ENCODE measurements at regions not wholly inside any gene's neighbourhood (a gene's known extent, or its start where the extent isn't known, plus 50 kb on each side); places are given as distances from the start of the nearest gene placed in this dataset.

DNA sequence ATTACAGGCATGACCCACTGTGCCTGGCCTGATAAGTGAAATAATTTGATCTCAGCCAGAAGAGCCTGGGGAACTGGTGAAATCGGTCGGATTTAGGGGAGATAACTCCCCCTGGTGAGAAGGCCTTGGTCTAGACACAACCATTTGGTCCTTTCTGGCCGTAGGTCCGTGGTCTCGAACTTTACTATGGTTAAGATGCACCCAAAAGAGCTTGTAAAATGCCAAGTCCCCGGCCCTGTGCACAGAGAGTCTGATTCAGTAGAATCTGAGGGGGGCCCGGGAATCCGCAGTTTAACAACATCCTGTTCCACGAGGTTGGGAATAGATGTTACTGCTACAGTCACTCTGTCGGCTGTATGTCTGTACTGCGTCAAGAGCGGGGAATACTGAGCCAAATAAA lies 140.7 kb downstream of the C9orf50 start:
- no peaks in the 10 kb centered on the region for H3K9me3 ChIP-seq
- H3K4me1 ChIP-seq, result peaks cover 0 to 84% (median 49%) of the 10 kb centered on the region in 4 donors
- DNase-seq (ENCODE audit: low spot score in 2 of 2), result no peak
- TF ChIP-seq POLR2A (IDR thresholded peaks at IDR 0.05) (no peak), EP300 (IDR thresholded peaks at IDR 0.05) (no peak), CTCF (IDR thresholded peaks at IDR 0.05) (no peak)
- H3K36me3 ChIP-seq, result no peaks in the 10 kb centered on the region
- H3K4me3 ChIP-seq, result no peak overlapping the region
- 28 to 34% methylated on average over 10 to 12 of the region's 12 CpGs for WGBS, 2 donors
- H3K27ac ChIP-seq, result peak overlapping the region; percentile 46 to 100 (median 95)
- no peaks in the 10 kb centered on the region for H3K27me3 ChIP-seq

DNA sequence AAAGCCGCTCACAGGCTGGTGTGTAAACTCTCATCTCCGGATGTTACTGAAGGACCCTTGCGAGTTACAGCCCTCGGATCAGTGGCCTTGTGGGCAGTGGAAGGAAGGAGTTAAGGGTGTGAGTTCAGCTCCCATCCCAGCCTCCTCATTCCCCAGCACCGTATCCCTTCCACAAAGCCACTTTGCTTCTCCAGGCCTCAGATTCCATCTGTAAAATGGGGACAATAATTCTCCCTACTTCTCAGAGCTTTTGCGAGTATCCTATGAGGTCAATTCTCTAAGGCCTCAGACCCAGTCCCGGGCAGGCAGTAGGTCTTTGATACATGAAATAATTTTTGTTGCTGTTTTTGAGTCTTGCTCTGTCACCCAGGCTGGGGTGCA lies 141.3 kb downstream of the C9orf50 start:
- peaks cover 0 to 80% (median 46%) of the 10 kb centered on the region in 4 donors for H3K4me1 ChIP-seq
- no peak for DNase-seq (ENCODE audit: low spot score in 2 of 2)
- TF ChIP-seq EP300 (IDR thresholded peaks at IDR 0.05) (no peak), POLR2A (IDR thresholded peaks at IDR 0.05) (no peak), CTCF (IDR thresholded peaks at IDR 0.05) (no peak)
- WGBS, 2 donors, result 61 to 64% methylated on average over 7 of the region's 7 CpGs
- peak overlapping the region in 3 of 4 donors; percentile 94 to 100 (median 96) for H3K27ac ChIP-seq
- no peaks in the 10 kb centered on the region for H3K27me3 ChIP-seq
- H3K36me3 ChIP-seq, result no peaks in the 10 kb centered on the region
- no peaks in the 10 kb centered on the region for H3K9me3 ChIP-seq
- H3K4me3 ChIP-seq, result no peak overlapping the region

DNA sequence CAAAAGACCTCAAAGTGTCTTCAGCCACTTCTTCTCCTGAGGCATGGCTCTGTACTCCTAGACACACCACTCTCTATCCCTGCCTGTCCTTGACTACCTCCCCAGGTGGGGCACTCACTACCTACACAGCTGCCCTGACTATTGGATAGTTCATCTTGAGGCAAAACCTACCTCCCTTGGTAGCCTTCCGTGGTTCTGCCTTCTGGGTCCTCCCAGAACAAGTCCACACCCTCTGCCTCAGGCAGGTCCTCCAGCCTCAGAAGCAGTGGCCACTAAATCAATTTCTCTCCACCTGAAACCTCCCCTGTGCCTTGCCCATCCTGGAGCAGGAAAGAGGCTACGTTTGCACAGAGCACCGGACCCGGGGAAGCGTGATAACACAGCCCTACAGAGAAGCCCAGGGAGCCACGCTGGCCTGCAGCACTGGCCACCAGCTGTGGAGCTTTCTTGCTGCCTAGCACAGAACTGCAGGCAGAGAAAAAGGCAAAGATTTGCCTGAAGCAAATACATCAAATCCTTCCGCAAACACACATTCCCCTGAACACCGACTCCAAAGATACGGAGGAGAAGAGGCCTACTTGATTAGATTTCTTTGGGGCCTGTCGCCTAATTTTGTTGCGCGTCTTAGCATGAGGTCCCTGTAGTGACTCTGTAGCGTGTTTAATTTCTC lies 141.8 kb downstream of the C9orf50 start:
- H3K9me3 ChIP-seq, result no peaks in the 10 kb centered on the region
- H3K27me3 ChIP-seq, result no peaks in the 10 kb centered on the region
- H3K27ac ChIP-seq, result peak overlapping the region in 3 of 4 donors; percentile 94 to 100 (median 96)
- no peak overlapping the region for H3K4me3 ChIP-seq
- no peak for DNase-seq (ENCODE audit: low spot score in 2 of 2)
- TF ChIP-seq EP300 (IDR thresholded peaks at IDR 0.05), result no peak
- TF ChIP-seq CTCF (IDR thresholded peaks at IDR 0.05), result no peak
- no peak for TF ChIP-seq POLR2A (IDR thresholded peaks at IDR 0.05)
- H3K36me3 ChIP-seq, result no peaks in the 10 kb centered on the region
- peaks cover 0 to 80% (median 41%) of the 10 kb centered on the region in 4 donors for H3K4me1 ChIP-seq
- 68 to 77% methylated on average over 13 of the region's 13 CpGs for WGBS, 2 donors

DNA sequence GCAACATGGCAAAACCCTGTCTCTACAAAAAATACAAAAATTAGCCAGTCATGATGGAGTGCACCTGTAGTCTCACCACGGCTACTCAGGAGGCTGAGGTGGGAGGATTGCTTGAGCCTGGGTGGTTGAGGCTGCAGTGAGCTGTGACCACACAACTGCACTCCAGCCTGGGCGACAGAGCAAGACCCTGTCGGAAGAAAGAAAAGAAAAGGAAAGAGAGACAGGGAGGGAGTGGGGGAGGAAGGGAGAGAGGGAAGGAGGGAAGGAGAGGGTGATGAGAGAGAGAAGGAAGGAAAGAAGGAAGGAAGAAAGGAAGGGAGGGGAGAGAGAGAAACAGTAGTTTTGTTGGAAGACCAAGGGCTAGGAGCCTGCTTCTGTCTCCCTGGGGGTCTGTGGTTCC lies 142.4 kb downstream of the C9orf50 start:
- WGBS, 2 donors, result 77 to 86% methylated on average over 3 of the region's 3 CpGs
- no peak for TF ChIP-seq CTCF (IDR thresholded peaks at IDR 0.05)
- no peak for TF ChIP-seq POLR2A (IDR thresholded peaks at IDR 0.05)
- Histone ChIP-seq H3K4me1 (peaks cover 0 to 80% (median 35%) of the 10 kb centered on the region in 4 donors), H3K27ac (peak overlapping the region in 2 of 4 donors; percentile 96 to 100), H3K36me3 (no peaks in the 10 kb centered on the region), H3K4me3 (no peak overlapping the region), H3K27me3 (no peaks in the 10 kb centered on the region), H3K9me3 (no peaks in the 10 kb centered on the region)
- DNase-seq (ENCODE audit: low spot score in 2 of 2), result no peak

DNA sequence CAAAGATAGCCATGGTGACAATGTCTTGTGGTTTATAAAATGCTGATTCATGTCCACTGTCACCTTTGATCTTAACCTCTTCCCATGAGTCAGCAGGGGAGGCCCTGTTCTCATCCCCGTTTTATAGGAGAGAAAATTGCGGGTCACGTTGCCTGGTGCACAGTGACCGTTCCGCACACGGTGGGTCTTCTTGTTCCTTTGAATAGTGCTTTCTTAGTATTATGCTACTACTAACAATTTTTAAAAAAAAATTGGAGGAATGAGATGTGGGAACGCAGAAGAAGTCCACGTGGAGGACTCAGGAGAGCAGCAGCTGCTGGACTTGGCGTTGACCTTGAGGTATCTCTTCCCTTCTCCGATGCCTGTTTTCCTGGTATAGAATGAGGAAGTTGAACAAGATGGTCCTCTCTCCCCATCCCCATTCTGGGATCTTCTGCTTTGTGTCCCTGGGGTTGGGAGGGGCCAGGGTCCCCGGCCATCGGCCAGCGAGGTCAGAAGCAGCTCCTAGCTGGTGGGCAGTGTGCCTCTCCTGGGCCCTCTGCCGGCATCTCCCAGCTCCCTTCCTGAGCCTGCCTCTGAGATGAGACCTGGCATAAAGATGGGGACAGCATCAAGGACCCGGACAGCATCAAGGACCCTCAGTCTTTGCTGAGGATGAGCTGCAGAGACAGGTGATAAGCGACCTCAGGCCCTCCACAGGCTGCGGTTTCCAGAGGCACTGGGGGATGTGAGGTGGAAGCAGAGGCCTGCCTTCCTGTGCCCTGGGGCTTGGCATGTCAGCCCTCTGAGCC lies 143.9 kb downstream of the C9orf50 start:
- 64 to 71% methylated on average over 17 of the region's 17 CpGs for WGBS, 2 donors
- H3K4me1 ChIP-seq, result peaks cover 0 to 77% (median 27%) of the 10 kb centered on the region in 4 donors
- H3K27me3 ChIP-seq, result no peaks in the 10 kb centered on the region
- H3K9me3 ChIP-seq, result no peaks in the 10 kb centered on the region
- TF ChIP-seq EP300 (IDR thresholded peaks at IDR 0.05) (no peak), POLR2A (IDR thresholded peaks at IDR 0.05) (no peak), CTCF (IDR thresholded peaks at IDR 0.05) (no peak)
- no peaks in the 10 kb centered on the region for H3K36me3 ChIP-seq
- DNase-seq (ENCODE audit: low spot score in 2 of 2), result no peak
- H3K4me3 ChIP-seq, result no peak overlapping the region
- peak overlapping the region in 2 of 4 donors; percentile 12 to 21 for H3K27ac ChIP-seq
